ENCODE measurements at regions not wholly inside any gene's neighbourhood (a gene's known extent, or its start where the extent isn't known, plus 50 kb on each side); places are given as distances from the start of the nearest gene placed in this dataset.

DNA sequence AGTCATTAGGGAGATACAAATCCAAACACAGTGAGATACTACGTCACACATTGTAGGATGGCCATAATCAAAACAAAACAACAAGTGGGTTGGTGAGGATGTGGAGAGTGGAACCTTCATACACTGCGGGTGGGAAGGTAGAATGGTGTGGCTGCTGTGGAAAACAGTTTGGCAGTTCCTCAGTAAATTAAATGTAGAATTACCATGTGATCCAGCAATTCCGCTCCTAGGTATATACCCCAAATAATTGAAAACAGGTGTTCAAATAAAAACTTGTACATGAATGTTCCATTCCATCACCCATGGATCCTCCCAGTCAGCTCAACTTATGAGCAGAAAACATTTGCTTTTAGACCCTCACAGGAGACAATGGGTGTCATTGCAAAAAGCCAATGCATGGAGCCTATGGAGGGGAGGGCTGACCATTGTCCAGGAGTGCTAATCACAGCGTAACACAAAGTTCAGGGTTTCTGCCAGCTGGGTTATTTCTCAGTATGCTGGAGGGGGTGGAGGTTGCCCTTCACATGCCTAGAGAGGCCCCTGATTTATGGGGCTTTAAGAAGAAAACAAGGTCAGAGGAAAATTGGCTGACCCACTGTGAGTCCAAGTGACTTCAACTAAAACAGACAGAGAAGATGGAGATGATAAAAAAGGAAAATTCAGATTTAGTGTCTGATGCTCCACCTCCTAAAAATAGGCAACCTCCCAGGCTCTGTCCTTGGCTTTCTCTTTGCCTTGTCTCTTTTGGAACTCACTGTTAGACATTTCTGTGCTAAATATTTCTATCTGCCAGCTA lies 124.1 kb downstream of the WDR11 start:
- Histone ChIP-seq H3K79me2 (no peaks in the 10 kb centered on the region), H3K27me3 (ENCODE audit: control insufficient read depth, insufficient read depth, low read length) (no peaks in the 10 kb centered on the region), H3K27ac (no peak overlapping the region), H3K9ac (no peak overlapping the region), H3K4me2 (ENCODE audit: low read length) (no peak overlapping the region), H3K4me3 (ENCODE audit: low read depth, low read length) (no peak overlapping the region), H3K36me3 (ENCODE audit: control insufficient read depth, insufficient read depth, low read length) (no peaks in the 10 kb centered on the region), H3K9me3 (ENCODE audit: control insufficient read depth, low read length) (no peaks in the 10 kb centered on the region), H2AFZ (no peak overlapping the region), H3K4me1 (no peaks in the 10 kb centered on the region)
- TF ChIP-seq, protein P1, sequence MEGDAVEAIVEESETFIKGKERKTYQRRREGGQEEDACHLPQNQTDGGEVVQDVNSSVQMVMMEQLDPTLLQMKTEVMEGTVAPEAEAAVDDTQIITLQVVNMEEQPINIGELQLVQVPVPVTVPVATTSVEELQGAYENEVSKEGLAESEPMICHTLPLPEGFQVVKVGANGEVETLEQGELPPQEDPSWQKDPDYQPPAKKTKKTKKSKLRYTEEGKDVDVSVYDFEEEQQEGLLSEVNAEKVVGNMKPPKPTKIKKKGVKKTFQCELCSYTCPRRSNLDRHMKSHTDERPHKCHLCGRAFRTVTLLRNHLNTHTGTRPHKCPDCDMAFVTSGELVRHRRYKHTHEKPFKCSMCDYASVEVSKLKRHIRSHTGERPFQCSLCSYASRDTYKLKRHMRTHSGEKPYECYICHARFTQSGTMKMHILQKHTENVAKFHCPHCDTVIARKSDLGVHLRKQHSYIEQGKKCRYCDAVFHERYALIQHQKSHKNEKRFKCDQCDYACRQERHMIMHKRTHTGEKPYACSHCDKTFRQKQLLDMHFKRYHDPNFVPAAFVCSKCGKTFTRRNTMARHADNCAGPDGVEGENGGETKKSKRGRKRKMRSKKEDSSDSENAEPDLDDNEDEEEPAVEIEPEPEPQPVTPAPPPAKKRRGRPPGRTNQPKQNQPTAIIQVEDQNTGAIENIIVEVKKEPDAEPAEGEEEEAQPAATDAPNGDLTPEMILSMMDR (IDR thresholded peaks at IDR 0.05), result no peak

DNA sequence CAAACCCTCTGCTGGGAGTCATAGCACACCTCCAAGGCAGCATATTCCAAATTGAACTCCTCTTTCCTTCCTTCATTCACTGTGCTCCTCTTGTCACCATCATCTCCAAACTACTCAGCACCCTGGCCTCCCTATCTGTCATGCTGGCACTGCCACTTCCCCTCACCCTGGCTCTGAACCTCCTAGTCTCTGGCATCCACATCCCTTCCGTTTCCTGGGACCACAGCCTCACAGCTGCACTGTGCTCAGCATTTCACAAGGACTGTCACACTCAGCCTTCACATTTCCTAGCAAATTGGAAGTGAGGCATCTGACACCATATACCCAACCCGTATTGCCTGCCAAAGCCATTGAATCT lies 124.7 kb downstream of the WDR11 start:
- H3K36me3 ChIP-seq (ENCODE audit: control insufficient read depth, insufficient read depth, low read length), result no peaks in the 10 kb centered on the region
- TF ChIP-seq, protein P1 (IDR thresholded peaks at IDR 0.05), result no peak
- no peaks in the 10 kb centered on the region for H3K4me1 ChIP-seq
- no peak overlapping the region for H3K9ac ChIP-seq
- no peaks in the 10 kb centered on the region for H3K9me3 ChIP-seq (ENCODE audit: control insufficient read depth, low read length)
- no peak overlapping the region for H2AFZ ChIP-seq
- no peak overlapping the region for H3K4me2 ChIP-seq (ENCODE audit: low read length)
- no peaks in the 10 kb centered on the region for H3K27me3 ChIP-seq (ENCODE audit: control insufficient read depth, insufficient read depth, low read length)
- no peak overlapping the region for H3K27ac ChIP-seq
- no peak overlapping the region for H3K4me3 ChIP-seq (ENCODE audit: low read depth, low read length)
- no peaks in the 10 kb centered on the region for H3K79me2 ChIP-seq

DNA sequence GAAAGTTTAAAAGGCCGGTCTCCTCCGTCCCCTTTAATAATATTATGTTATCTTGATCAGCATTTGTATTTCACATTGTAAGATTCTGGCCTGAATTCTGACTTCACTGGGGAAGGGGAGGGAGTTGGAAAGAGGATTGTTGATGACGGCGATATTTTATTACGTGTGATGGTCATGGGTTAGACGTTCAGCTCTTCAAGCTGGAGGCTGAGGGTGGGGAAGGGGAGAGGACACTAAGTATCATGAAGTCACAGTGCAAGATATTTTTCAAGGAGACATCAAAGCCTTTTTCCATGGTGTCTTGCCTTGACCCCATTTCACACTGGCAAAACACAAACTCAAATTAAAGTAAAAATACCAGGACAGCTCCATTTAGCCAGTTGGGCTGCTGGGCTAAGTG lies 126.7 kb downstream of the WDR11 start:
- Histone ChIP-seq H2AFZ (no peak overlapping the region), H3K27me3 (ENCODE audit: control insufficient read depth, insufficient read depth, low read length) (no peaks in the 10 kb centered on the region), H3K4me2 (ENCODE audit: low read length) (no peak overlapping the region), H3K27ac (no peak overlapping the region), H3K4me3 (ENCODE audit: low read depth, low read length) (no peak overlapping the region), H3K4me1 (peaks cover 4% of the 10 kb centered on the region), H3K9ac (no peak overlapping the region), H3K36me3 (ENCODE audit: control insufficient read depth, insufficient read depth, low read length) (no peaks in the 10 kb centered on the region), H3K9me3 (ENCODE audit: control insufficient read depth, low read length) (no peaks in the 10 kb centered on the region), H3K79me2 (no peaks in the 10 kb centered on the region)
- TF ChIP-seq, protein P1 (IDR thresholded peaks at IDR 0.05), result no peak

DNA sequence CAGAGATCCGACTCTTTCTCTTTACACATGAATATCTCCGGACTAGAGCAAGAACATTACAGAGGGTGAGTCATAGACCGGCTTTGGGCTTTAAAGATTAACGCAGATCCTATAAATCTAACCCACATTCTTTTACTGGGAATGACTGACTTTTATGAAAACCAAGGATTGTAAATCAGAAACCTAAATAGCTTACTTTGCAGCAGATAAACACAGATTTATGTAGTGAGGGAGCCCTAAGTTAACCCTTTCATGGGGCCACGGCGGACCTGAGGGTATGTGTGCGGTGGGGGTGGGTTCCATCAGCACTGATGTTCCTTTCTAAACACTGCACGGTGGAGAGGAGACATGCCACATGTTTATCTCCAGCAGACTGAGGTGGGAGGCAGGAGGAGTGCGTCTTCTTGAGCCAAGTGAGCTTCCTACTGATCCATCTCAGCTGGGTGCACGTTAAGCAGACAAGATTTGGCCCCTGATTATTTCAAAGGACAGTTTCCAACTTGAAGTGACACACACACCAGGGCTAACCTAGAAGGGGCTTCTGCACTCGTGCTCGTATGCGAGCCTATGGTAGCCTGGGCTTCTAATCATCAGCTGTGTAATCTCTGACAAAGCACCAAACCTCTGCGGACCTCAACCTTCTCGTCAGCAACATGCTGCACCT lies 127.6 kb downstream of the WDR11 start:
- Histone ChIP-seq H3K36me3 (ENCODE audit: control insufficient read depth, insufficient read depth, low read length) (no peaks in the 10 kb centered on the region), H3K9me3 (ENCODE audit: control insufficient read depth, low read length) (no peaks in the 10 kb centered on the region), H3K4me1 (peaks cover 4% of the 10 kb centered on the region), H3K4me3 (ENCODE audit: low read depth, low read length) (no peak overlapping the region), H2AFZ (no peak overlapping the region), H3K9ac (no peak overlapping the region), H3K27me3 (ENCODE audit: control insufficient read depth, insufficient read depth, low read length) (no peaks in the 10 kb centered on the region), H3K79me2 (no peaks in the 10 kb centered on the region), H3K27ac (no peak overlapping the region), H3K4me2 (ENCODE audit: low read length) (no peak overlapping the region)
- TF ChIP-seq, protein P1 (IDR thresholded peaks at IDR 0.05), result no peak
